GM19324 (cell line): ENCODE measurements at regions not wholly inside any gene's neighbourhood (a gene's known extent, or its start where the extent isn't known, plus 50 kb on each side); places are given as distances from the start of the nearest gene placed in this dataset.
"Not testable (repeated sequence)": the region's sequence is repeated elsewhere in the genome, so short reads cannot be mapped to it uniquely, and the experiment has no call there.

Experiments used
- ATAC-seq: cut with Tn5 transposase; IDR thresholded peaks from one replicate; pipeline ENCODE4 v1.9.1; 2021; ENCODE audit warnings: mild to moderate bottlenecking, moderate library complexity; ENCODE audit not compliant: unreplicated experiment, low FRiP score

DNA sequence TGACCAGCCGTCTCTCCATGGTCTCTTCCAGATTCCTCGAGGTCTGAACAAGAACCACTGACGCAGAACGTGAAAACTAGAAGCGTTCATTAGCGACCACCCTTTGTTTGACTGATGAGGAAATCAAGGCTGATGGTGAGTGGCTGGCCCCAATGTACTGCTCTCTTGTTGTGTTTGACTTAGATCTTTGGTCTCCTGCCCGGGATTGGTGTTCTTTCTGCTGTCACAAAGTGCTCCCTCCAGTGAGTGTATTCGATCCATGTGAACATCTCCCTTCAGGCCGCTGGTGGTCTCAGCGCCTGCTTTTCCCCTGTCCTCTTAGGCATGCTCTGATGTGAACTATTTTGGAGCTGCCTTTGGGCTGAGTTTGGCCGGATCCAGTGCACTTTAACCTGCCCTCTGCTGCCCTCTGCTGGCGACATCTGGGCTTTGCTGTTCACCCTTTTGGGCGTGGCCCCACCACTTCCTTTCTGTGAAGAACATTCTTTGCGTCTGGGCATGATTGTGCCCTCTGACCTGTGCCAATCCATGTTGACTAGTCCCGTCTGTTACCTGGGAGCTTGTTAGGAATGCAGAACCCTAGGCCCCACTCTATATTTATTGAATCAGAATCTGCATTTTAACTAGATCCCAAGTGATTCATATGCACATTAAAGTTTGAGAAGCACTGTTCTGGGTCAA is 279.1 kb downstream of the TTC6 start:
- ATAC-seq = peak; percentile 82

DNA sequence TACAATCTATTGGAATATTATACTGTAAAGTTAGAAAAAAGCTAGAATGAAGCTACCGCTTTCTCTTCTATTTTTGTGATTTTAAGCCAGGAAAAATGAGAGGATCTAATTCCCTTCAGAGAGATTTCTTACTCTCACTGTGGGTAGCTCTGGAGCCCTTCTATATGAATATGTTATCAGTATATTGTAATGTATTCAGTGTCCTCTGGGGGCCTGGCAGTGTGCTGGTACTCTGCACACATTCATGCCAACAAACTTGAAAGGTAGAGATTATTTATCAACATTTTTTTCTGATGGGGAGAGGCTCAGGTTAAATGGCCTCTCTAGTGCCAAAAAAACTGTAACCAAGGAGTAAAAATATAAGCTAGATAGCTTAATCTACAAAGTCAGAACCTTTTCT is 292.8 kb downstream of the TTC6 start:
- ATAC-seq = no peak

- ATAC-seq = no peak
Measured at GRCh38 chr14:37889087-37889486, 293.7 kb downstream of the TTC6 start.

GRCh38 chr14:37890095-37890494 is 294.7 kb downstream of the TTC6 start:
- no peak for ATAC-seq

DNA sequence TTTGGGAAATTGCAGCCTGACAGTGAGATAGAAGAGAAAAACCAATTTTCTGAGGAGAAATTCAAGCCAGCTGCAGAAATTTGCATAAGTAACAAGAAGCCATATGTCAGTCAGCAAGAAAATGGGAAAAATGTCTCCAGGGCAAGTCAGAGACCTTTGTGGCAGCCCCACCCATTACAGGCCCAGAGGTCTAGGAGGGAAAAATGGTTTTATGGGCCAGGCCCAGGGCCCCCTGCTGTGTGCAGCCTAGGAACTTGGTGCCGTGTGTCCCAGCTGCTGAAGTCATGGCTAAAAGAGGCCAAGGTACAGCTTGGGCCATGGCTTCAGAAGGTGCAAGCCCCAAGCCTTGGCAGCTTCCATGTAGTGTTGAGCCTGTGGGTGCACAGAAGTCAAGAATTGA is 296.1 kb downstream of the TTC6 start:
- not testable (repeated sequence) for ATAC-seq

- no peak for ATAC-seq
Measured at GRCh38 chr14:37894463-37894862, 299.0 kb downstream of the TTC6 start.

DNA sequence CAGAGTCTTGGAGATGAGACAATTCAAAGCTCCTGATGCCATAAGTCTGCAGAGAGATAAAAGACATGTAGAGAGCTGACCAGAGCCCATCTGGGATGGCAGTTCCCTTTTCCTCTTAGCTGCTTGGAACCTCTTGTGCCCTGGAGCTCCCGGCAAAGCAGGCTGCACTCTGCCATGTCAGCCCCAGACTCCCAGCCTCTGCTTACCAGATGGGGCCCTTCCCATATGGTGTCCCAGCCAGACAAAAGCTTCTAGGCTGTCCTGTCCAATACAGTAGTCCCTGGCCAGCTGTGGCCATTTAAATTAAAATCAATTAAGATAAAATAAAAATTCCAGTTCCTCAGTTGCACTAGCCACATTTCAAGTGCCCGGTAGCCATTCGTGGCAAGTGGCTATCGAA is 303.9 kb downstream of the TTC6 start:
- ATAC-seq = no peak

DNA sequence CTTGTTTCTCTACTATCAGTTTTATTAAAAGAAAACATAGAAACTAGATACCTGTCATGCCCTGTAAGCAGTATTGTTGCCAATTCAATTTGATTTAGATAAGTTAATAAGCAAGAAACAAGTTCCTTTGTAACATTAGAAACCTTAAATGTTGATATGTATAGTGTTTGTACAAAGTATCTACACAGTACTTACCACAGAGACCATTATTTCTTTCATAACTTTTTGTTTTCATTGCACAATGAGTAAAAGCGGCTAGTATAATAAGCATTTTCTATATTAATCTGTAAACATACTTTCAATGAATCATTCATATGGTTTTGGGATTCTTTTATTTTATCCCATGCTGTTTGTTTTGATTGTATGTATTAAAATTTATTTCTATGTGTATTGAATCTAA is 305.1 kb downstream of the TTC6 start:
- ATAC-seq = no peak

DNA sequence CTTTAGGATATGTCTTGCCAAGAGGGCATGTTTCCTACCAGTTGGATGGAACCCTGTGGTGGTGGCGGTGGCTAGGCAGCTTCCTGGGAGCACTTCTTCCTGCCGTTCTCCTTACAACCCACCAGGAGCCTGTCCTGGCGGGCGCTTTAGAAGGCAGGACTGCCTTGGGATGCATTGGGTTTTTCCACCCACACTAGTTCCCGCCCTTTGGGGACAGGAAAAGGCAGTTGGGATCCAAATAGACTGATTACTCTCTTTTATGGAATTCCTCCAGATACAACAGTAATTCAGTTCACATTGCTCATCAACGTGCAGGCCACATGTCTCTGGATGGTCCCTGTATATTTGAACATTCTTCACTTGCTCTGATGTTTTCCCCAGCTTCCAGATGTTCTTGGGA is 305.7 kb upstream of the SSTR1 start:
- no peak for ATAC-seq

DNA sequence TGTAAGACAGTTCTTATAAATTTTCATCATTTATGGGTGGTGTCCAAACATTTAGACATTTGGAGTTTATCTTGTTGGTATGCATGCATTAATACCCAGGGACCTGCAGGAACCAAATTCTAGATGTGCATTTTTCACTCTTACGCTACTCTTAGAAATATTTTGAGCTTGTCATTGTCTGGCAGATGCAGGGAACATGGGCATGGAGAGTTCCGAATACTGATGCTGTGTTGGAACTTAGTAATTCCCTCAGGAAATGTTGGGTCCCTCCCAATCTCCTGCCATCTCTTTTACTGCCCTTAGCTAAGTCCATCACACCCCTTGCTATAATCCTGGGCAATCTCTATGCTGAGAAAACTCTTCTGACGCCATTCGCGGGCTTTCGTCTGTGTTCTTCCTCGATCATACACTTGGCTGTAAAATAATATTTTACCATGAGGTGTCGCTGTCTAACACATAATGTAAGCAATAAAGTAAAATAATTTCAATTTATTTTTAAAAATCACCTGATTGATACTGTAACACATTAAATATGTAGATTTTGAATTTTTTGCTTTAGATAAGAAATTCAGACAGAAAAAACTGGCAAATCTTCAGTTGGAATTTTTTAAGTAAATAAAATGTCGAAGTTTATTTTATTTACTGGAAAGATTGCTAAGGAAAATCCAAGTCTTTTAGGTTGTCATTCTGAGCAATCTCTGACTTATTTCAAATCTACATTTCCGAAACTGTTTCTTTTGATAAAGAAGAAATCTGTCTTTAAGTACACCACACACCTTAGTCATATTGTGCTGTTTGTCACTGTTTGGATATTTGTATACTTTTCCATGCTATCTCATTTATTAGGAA is 304.1 kb upstream of the SSTR1 start:
- no peak for ATAC-seq

DNA sequence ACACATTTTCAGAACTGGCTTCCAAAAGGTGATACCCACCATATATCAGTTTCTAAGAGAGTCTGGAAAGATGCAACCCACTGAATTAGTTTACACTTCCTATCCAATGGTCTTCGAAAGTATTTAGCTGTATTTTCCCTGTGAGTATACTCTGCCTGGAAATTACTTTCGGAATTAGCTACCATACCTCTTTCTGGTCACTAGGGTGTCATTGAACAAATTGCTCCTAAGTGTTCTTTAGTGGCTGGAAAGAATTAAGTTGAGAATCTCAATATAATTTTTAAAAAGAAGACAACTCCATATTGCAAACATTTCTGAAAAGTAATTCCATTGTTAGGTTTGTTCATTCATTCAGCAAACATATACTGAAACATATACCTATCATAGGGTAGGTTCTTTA is 283.1 kb upstream of the SSTR1 start:
- ATAC-seq = no peak

GRCh38 chr14:37932008-37932407 is 275.7 kb upstream of the SSTR1 start:
- ATAC-seq = no peak

GRCh38 chr14:37932481-37932880 is 275.2 kb upstream of the SSTR1 start:
- ATAC-seq = no peak

DNA sequence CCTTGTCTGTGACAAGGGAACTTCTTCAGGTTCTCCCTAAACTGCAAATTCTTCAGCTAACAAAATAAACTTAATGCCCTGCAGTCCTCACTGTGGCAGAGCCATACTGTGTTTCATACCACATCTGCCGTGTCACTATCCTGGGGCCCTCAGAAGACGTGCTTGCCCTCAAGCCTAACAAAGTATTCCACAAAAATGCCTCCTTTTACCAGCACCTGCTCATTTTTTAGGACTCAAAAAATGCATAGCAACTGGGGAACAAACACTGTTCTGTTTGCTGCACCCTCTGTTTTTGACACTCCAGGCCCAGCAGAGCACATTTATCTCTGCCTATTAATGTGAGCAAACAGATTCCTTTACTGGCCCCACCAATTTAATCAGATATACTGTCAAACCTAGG is 270.7 kb upstream of the SSTR1 start:
- no peak for ATAC-seq

GRCh38 chr14:37939442-37940028 is 268.2 kb upstream of the SSTR1 start:
- no peak for ATAC-seq

- no peak for ATAC-seq
Measured at GRCh38 chr14:37945959-37946358, 261.7 kb upstream of the SSTR1 start.

DNA sequence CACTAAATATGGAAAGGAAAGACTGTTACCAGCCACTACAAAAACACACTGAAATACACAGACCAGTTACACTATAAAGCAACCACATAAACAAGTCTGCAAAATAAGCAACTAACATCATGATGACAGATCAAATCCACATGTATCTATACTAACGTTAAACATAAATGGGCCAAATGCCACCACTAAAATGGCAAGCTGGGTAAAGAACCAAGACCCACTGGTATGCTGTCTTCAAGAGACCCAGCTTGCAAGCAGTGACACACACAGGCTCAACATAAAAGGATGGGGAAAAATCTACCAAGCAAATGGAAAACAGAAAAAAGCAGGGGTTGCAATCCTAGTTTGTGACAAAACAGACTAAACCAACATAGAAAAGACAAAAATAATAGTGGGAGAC is 260.9 kb upstream of the SSTR1 start:
- no peak for ATAC-seq

- ATAC-seq = no peak
Measured at GRCh38 chr14:37948266-37948665, 259.4 kb upstream of the SSTR1 start.

DNA sequence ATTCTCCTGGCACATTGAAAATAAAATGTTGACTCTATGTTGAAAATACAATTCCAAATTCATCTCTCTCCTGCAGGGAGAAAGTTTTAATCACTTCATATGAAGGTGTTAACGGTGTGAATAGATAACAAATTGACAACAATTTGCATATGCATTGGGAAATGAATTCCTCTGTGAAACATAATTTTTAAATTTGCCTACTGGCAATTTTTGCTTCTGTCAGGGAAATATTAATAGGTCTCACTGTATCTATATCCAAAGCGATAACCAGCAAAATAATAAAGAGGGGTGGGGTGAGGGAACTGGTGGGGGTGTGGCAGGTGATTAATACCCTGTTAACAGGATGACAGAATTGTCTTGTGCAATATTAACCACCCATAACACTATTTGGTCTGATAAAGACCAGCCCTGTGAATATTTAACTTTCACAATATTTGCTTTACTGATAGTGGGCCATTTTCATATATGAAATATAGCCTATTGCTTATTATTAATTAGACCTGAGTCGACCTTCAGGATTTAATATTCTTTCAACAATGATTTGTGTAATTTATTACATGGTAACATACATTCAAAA is 239.0 kb upstream of the SSTR1 start:
- no peak for ATAC-seq

GRCh38 chr14:37969511-37969979 is 238.2 kb upstream of the SSTR1 start:
- no peak for ATAC-seq

DNA sequence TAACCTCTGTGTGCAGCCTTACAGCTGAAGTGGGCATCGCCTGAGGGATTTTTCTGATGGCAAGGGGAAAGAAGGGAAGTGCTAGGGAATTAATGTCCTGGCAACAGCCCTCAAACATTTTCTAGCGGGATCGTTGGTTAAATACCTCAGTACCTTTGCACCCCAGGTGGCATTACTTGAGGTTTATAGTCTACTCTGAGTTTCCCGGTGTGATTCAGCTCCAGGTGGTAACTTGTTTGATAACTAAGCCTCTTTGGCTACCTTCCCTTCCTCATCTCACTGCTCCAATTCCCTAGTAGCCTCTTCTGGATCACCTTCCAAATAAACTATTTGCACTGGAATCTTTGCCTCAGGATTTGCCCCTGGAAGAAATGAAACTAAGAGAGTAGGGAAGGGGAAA is 237.0 kb upstream of the SSTR1 start:
- ATAC-seq = no peak
